Neural progenitor cell (in vitro differentiated cells): ENCODE measurements at regions not wholly inside any gene's neighbourhood (a gene's known extent, or its start where the extent isn't known, plus 50 kb on each side); places are given as distances from the start of the nearest gene placed in this dataset.

ENCODE experiments used
- DNase-seq: peaks from one replicate; pipeline ENCODE4 v3.0.0-alpha.2; 2016; ENCODE audit warnings: low spot score
- H2AFZ ChIP-seq: fragments of 200-600 bp; sonication (generic); replicated peaks from 2 replicates; pipeline ENCODE4 v1.6.1; 2016; ENCODE audit warnings: antibody characterized with exemption
- H3F3A ChIP-seq: fragments of 200-600 bp; sonication (generic); 2 replicates; pipeline ENCODE4 v1.6.1; 2016; ENCODE audit warnings: antibody characterized with exemption, low read depth
- H3K27ac ChIP-seq: fragments of 200-600 bp; sonication (generic); 2 replicates; pipeline ENCODE4 v1.5.1; 2016; ENCODE audit warnings: mild to moderate bottlenecking
- H3K27me3 ChIP-seq: fragments of 200-600 bp; sonication (generic); 2 replicates; pipeline ENCODE4 v1.6.1; 2016; ENCODE audit warnings: mild to moderate bottlenecking, moderate library complexity
- H3K36me3 ChIP-seq: fragments of 200-600 bp; sonication (generic); 2 replicates; pipeline ENCODE4 v1.5.1; 2016
- H3K4me1 ChIP-seq: fragments of 200-600 bp; sonication (generic); 2 replicates; pipeline ENCODE4 v1.6.1; 2016; ENCODE audit warnings: mixed run types
- H3K4me2 ChIP-seq: fragments of 200-600 bp; sonication (generic); 2 replicates; pipeline ENCODE4 v1.6.1; 2016
- H3K4me3 ChIP-seq: fragments of 200-600 bp; sonication (generic); 2 replicates; pipeline ENCODE4 v1.5.1; 2016
- H3K79me2 ChIP-seq: fragments of 200-600 bp; sonication (generic); 2 replicates; pipeline ENCODE4 v1.6.1; 2016; ENCODE audit warnings: low read depth
- H3K9ac ChIP-seq: fragments of 200-600 bp; sonication (generic); 2 replicates; pipeline ENCODE4 v1.6.1; 2016
- H3K9me3 ChIP-seq: fragments of 200-600 bp; sonication (generic); 2 replicates; pipeline ENCODE4 v1.5.1; 2016; ENCODE audit warnings: low read depth
- H4K20me1 ChIP-seq: fragments of 200-600 bp; sonication (generic); 2 replicates; pipeline ENCODE4 v1.6.1; 2016; ENCODE audit warnings: low read depth
- H3K27ac Mint-ChIP-seq: 3 replicates; pipeline ENCODE4 v1.8.0; 2021; ENCODE audit warnings: mixed read lengths
- H3K27me3 Mint-ChIP-seq: 2 replicates; pipeline ENCODE4 v1.8.0; 2022; ENCODE audit warnings: low read depth, mild to moderate bottlenecking, inconsistent platforms, moderate library complexity, mixed read lengths; ENCODE audit not compliant: insufficient read depth
- H3K36me3 Mint-ChIP-seq: 3 replicates; pipeline ENCODE4 v1.8.0; 2021; ENCODE audit warnings: mixed read lengths
- H3K4me1 Mint-ChIP-seq: 3 replicates; pipeline ENCODE4 v1.8.0; 2021; ENCODE audit warnings: mixed read lengths
- H3K4me3 Mint-ChIP-seq: 3 replicates; pipeline ENCODE4 v1.8.0; 2021; ENCODE audit warnings: mild to moderate bottlenecking, moderate library complexity, mixed read lengths
- H3K9me3 Mint-ChIP-seq: 3 replicates; pipeline ENCODE4 v1.8.0; 2020; ENCODE audit warnings: mixed read lengths
- EZH2 ChIP-seq: fragments of 200-600 bp; sonication (generic); IDR thresholded peaks from 2 replicates; pipeline ENCODE4 v1.6.1; 2017; ENCODE audit warnings: antibody characterized with exemption, mild to moderate bottlenecking, moderate library complexity
- EZH2phosphoT487 ChIP-seq: fragments of 200-600 bp; sonication (generic); IDR thresholded peaks from 2 replicates; pipeline ENCODE4 v1.6.1; 2017; ENCODE audit warnings: antibody characterized with exemption
- TF ChIP-seq, protein P1 (sequence below): fragments of 200-600 bp; sonication (generic); IDR thresholded peaks from 2 replicates; pipeline ENCODE4 v1.5.1; 2017; ENCODE audit warnings: antibody characterized with exemption, mild to moderate bottlenecking

DNA sequence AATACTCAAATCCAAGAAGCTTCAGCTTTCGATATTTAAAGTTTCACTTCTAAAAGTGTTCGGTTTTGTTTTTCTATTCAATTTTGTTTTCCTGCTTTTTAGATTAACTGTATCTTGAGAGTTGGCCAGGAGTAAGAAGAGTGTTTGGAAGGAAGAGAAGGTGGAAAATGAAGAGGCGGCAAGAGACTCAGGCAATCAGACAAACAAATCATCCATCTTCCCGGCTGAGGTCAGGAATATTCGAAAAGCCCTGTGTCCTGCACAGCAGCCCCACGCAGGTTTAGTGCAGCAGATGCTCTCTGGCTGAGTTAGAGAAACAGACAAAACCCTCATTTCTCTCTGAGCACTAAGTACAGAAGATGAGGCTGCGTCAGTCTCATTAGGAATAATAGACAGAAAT is 330.3 kb upstream of the NOCT start:
- H3K4me3 ChIP-seq: no peak overlapping the region
- TF ChIP-seq EZH2phosphoT487: no peak
- TF ChIP-seq EZH2: no peak
- TF ChIP-seq, protein P1, sequence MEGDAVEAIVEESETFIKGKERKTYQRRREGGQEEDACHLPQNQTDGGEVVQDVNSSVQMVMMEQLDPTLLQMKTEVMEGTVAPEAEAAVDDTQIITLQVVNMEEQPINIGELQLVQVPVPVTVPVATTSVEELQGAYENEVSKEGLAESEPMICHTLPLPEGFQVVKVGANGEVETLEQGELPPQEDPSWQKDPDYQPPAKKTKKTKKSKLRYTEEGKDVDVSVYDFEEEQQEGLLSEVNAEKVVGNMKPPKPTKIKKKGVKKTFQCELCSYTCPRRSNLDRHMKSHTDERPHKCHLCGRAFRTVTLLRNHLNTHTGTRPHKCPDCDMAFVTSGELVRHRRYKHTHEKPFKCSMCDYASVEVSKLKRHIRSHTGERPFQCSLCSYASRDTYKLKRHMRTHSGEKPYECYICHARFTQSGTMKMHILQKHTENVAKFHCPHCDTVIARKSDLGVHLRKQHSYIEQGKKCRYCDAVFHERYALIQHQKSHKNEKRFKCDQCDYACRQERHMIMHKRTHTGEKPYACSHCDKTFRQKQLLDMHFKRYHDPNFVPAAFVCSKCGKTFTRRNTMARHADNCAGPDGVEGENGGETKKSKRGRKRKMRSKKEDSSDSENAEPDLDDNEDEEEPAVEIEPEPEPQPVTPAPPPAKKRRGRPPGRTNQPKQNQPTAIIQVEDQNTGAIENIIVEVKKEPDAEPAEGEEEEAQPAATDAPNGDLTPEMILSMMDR: no peak
- no peaks in the 10 kb centered on the region for H3K9me3 ChIP-seq
- peaks cover 10% of the 10 kb centered on the region for H3F3A ChIP-seq
- H3K4me2 ChIP-seq: no peak overlapping the region
- H3K4me1 Mint-ChIP-seq: peaks cover 30% of the 10 kb centered on the region
- no peak overlapping the region for H3K4me3 Mint-ChIP-seq
- no peaks in the 10 kb centered on the region for H3K36me3 ChIP-seq
- no peak overlapping the region for H2AFZ ChIP-seq
- H3K36me3 Mint-ChIP-seq: no peaks in the 10 kb centered on the region
- no peak overlapping the region for H3K27ac ChIP-seq
- H3K27ac Mint-ChIP-seq: no peak overlapping the region
- no peak for DNase-seq
- H3K4me1 ChIP-seq: peaks cover 23% of the 10 kb centered on the region
- H3K9me3 Mint-ChIP-seq: no peaks in the 10 kb centered on the region
- no peaks in the 10 kb centered on the region for H3K79me2 ChIP-seq
- H3K27me3 Mint-ChIP-seq: peaks cover 3% of the 10 kb centered on the region
- H3K9ac ChIP-seq: no peak overlapping the region
- H4K20me1 ChIP-seq: no peaks in the 10 kb centered on the region
- H3K27me3 ChIP-seq: no peaks in the 10 kb centered on the region

DNA sequence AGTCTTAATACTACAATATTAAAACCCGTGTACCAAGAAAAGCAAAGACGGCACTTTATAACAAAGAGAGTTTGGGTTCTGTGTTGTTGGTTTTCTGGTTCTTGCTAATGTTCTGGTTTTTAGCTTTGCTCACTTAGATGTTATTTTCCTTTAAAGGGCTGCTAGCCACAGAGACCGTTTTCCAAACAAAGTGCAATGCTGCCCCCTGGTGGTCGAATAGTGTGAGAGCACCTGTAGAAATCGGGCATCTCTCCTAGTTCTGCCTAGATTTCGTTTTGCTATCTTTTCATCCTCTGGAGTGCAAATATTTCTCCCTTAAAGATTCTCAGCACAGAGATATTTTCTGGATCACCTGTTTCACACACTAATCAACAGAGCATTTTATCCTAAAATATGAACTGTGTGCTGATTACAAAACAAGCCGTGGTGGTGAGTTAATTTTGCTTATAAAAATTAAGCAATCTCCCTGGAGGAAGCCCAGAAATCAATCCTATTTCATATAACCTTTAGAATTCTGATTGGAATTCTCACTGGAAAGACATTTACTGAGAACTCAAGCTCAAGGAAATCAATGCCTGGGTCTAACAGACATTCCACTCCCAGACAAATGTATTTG is 334.5 kb upstream of the NOCT start:
- Histone ChIP-seq H3K9ac (no peak overlapping the region), H3K4me3 (no peak overlapping the region), H2AFZ (peak overlapping the region; percentile 4), H3F3A (peaks cover 10% of the 10 kb centered on the region), H3K27ac (no peak overlapping the region), H3K36me3 (no peaks in the 10 kb centered on the region), H3K9me3 (no peaks in the 10 kb centered on the region), H3K79me2 (no peaks in the 10 kb centered on the region), H3K4me2 (no peak overlapping the region), H3K4me1 (peaks cover 23% of the 10 kb centered on the region), H3K27me3 (no peaks in the 10 kb centered on the region), H4K20me1 (no peaks in the 10 kb centered on the region)
- H3K27ac Mint-ChIP-seq: peak overlapping the region; percentile 18
- H3K4me1 Mint-ChIP-seq: peaks cover 30% of the 10 kb centered on the region
- H3K9me3 Mint-ChIP-seq: peaks cover 4% of the 10 kb centered on the region
- TF ChIP-seq, protein P1: peak; percentile 94
- no peak for TF ChIP-seq EZH2
- TF ChIP-seq EZH2phosphoT487: no peak
- H3K36me3 Mint-ChIP-seq: no peaks in the 10 kb centered on the region
- DNase-seq: peak; percentile 86
- H3K4me3 Mint-ChIP-seq: no peak overlapping the region
- no peaks in the 10 kb centered on the region for H3K27me3 Mint-ChIP-seq

GRCh38 chr4:138680256-138680655 is 335.3 kb upstream of the NOCT start:
- H3K9me3 Mint-ChIP-seq: peaks cover 7% of the 10 kb centered on the region
- Histone ChIP-seq H3K27ac (no peak overlapping the region), H3F3A (peaks cover 10% of the 10 kb centered on the region), H3K4me1 (peaks cover 23% of the 10 kb centered on the region), H3K4me2 (no peak overlapping the region), H3K9me3 (no peaks in the 10 kb centered on the region), H3K36me3 (no peaks in the 10 kb centered on the region), H4K20me1 (no peaks in the 10 kb centered on the region), H3K9ac (no peak overlapping the region), H3K4me3 (no peak overlapping the region), H3K79me2 (no peaks in the 10 kb centered on the region), H2AFZ (peak overlapping the region; percentile 1), H3K27me3 (no peaks in the 10 kb centered on the region)
- H3K27me3 Mint-ChIP-seq: no peaks in the 10 kb centered on the region
- TF ChIP-seq EZH2: no peak
- TF ChIP-seq EZH2phosphoT487: no peak
- TF ChIP-seq, protein P1: no peak
- H3K27ac Mint-ChIP-seq: no peak overlapping the region
- DNase-seq: no peak
- peaks cover 30% of the 10 kb centered on the region for H3K4me1 Mint-ChIP-seq
- peaks cover 3% of the 10 kb centered on the region for H3K36me3 Mint-ChIP-seq
- no peak overlapping the region for H3K4me3 Mint-ChIP-seq
